WTC11 (cell line): ENCODE measurements at regions not wholly inside any gene's neighbourhood (a gene's known extent, or its start where the extent isn't known, plus 50 kb on each side); places are given as distances from the start of the nearest gene placed in this dataset.

ENCODE experiments used
- ATAC-seq: fragments of 200-7000 bp; cut with Tn5 transposase; 2 replicates; pipeline ENCODE4 v1.10.0; 2021; ENCODE audit warnings: mild to moderate bottlenecking, moderate library complexity
- CTCF ChIA-PET: fragments of 300-600 bp; sonication (Branson Sonifier 250); formaldehyde crosslinking; loops from one replicate; lab custom pipeline; 2021; ENCODE audit warnings: antibody characterized with exemption; lab: Charles Lee
- POLR2A ChIA-PET: fragments of 350-600 bp; sonication (Branson Sonifier 250); formaldehyde crosslinking; loops from one replicate; lab custom pipeline; 2021; ENCODE audit warnings: antibody characterized with exemption; lab: Charles Lee
- DNase-seq: peaks from one replicate; pipeline ENCODE4 v3.0.0; 2021; ENCODE audit warnings: low spot score
- H3K27ac Mint-ChIP-seq: 2 replicates; pipeline ENCODE4 v1.8.0; 2021; ENCODE audit warnings: mixed read lengths
- H3K27me3 Mint-ChIP-seq: 2 replicates; pipeline ENCODE4 v1.8.0; 2021; ENCODE audit warnings: low read depth, mild to moderate bottlenecking, moderate library complexity, mixed read lengths
- H3K36me3 Mint-ChIP-seq: 2 replicates; pipeline ENCODE4 v1.8.0; 2021; ENCODE audit warnings: mixed read lengths
- H3K4me1 Mint-ChIP-seq: 2 replicates; pipeline ENCODE4 v1.8.0; 2022; ENCODE audit warnings: mixed read lengths
- H3K4me3 Mint-ChIP-seq: 2 replicates; pipeline ENCODE4 v1.8.0; 2021; ENCODE audit warnings: mild to moderate bottlenecking, moderate library complexity, mixed read lengths
- H3K9me3 Mint-ChIP-seq: 2 replicates; pipeline ENCODE4 v1.8.0; 2021; ENCODE audit warnings: mixed read lengths
- ATF1 ChIP-seq: sonication (generic); formaldehyde crosslinking; IDR thresholded peaks from 2 replicates; pipeline ENCODE4 v1.8.1; 2023; ENCODE audit warnings: mild to moderate bottlenecking, moderate library complexity, missing genetic modification reagents
- CREM ChIP-seq: sonication (generic); formaldehyde crosslinking; IDR thresholded peaks from 2 replicates; pipeline ENCODE4 v1.8.1; 2022; ENCODE audit warnings: mild to moderate bottlenecking, missing genetic modification reagents, moderate library complexity
- EMX1 ChIP-seq: fragments of 250-450 bp; sonication (Bioruptor Pico); IDR thresholded peaks from 2 replicates; pipeline ENCODE4 v1.8.0; 2021; ENCODE audit warnings: mild to moderate bottlenecking
- IRF2 ChIP-seq: sonication (generic); formaldehyde crosslinking; IDR thresholded peaks from 2 replicates; pipeline ENCODE4 v1.8.0; 2022; ENCODE audit warnings: low read depth, missing genetic modification reagents, borderline replicate concordance
- JUN ChIP-seq: sonication (generic); formaldehyde crosslinking; IDR thresholded peaks from 2 replicates; pipeline ENCODE4 v1.8.0; 2023; ENCODE audit warnings: mild to moderate bottlenecking, missing genetic modification reagents
- MXD4 ChIP-seq: fragments of 250-450 bp; sonication (Bioruptor Pico); IDR thresholded peaks from 2 replicates; pipeline ENCODE4 v1.8.0; 2021; ENCODE audit warnings: mild to moderate bottlenecking, moderate library complexity, borderline replicate concordance
- NFYB ChIP-seq: sonication (generic); formaldehyde crosslinking; conservative IDR thresholded peaks from 2 replicates; pipeline ENCODE4 v1.8.0; 2022; ENCODE audit warnings: low read depth, missing genetic modification reagents
- NR3C1 ChIP-seq: sonication (generic); formaldehyde crosslinking; conservative IDR thresholded peaks from 2 replicates; pipeline ENCODE4 v1.8.1; 2023; ENCODE audit warnings: low read depth, mild to moderate bottlenecking, missing genetic modification reagents
- ZNF423 ChIP-seq: fragments of 250-450 bp; sonication (Bioruptor Pico); IDR thresholded peaks from 2 replicates; pipeline ENCODE4 v2.1.2; 2022; ENCODE audit warnings: mild to moderate bottlenecking, moderate library complexity
- ZNF671 ChIP-seq: fragments of 250-450 bp; sonication (Bioruptor Pico); IDR thresholded peaks from 2 replicates; pipeline ENCODE4 v1.8.0; 2021; ENCODE audit warnings: mild to moderate bottlenecking
- TF ChIP-seq, protein P1 (sequence below): sonication (generic); formaldehyde crosslinking; IDR thresholded peaks from 2 replicates; pipeline ENCODE4 v1.8.1; 2023; ENCODE audit warnings: mild to moderate bottlenecking, moderate library complexity, missing genetic modification reagents
- TF ChIP-seq, protein P2 (sequence below): fragments of 250-450 bp; sonication (Bioruptor Pico); IDR thresholded peaks from 2 replicates; pipeline ENCODE4 v1.8.0; 2021; ENCODE audit warnings: mild to moderate bottlenecking
- TF ChIP-seq, protein P3 (sequence below): sonication (generic); formaldehyde crosslinking; IDR thresholded peaks from 2 replicates; pipeline ENCODE4 v1.8.0; 2023; ENCODE audit warnings: missing genetic modification reagents, mild to moderate bottlenecking, borderline replicate concordance
- TF ChIP-seq, protein P4 (sequence below): sonication (generic); formaldehyde crosslinking; IDR thresholded peaks from 2 replicates; pipeline ENCODE4 v1.8.0; 2022; ENCODE audit warnings: mild to moderate bottlenecking, missing genetic modification reagents
- TF ChIP-seq, protein P5 (sequence below): sonication (generic); formaldehyde crosslinking; IDR thresholded peaks from 2 replicates; pipeline ENCODE4 v1.8.1; 2022; ENCODE audit warnings: mild to moderate bottlenecking, moderate library complexity, missing genetic modification reagents
- TF ChIP-seq, protein P6 (sequence below): sonication (generic); formaldehyde crosslinking; IDR thresholded peaks from 2 replicates; pipeline ENCODE4 v1.8.0; 2022; ENCODE audit warnings: mild to moderate bottlenecking, missing genetic modification reagents
- TF ChIP-seq, protein P7 (sequence below): sonication (generic); formaldehyde crosslinking; IDR thresholded peaks from 2 replicates; pipeline ENCODE4 v1.8.1; 2023; ENCODE audit warnings: mild to moderate bottlenecking, missing genetic modification reagents
- TF ChIP-seq, protein P8 (sequence below): sonication (generic); formaldehyde crosslinking; IDR thresholded peaks from 2 replicates; pipeline ENCODE4 v1.8.0; 2023; ENCODE audit warnings: mild to moderate bottlenecking, missing genetic modification reagents

DNA sequence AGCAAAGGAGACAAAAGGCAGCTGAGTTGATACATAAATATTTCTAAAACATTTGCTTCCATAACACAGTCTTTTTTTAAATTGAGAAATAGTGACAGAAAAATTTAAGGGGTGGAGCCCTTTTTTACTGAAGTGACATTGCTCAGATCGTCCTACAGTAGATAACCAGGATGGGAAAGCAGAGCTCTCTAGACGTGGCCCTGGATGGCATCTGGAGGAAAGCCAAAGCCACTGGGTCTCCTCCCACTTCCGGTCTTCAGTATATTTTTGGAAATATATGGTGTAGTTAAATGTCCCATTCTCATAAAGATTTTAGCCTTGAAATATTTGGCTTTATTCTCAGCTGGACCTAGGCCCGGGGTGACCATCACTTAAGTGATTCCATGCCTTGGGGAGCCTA is 326.1 kb downstream of the ZNF621 start:
- no peaks in the 10 kb centered on the region for H3K27me3 Mint-ChIP-seq
- POLR2A ChIA-PET = no interaction called here
- CTCF ChIA-PET = no interaction called here
- no peak overlapping the region for H3K27ac Mint-ChIP-seq
- peaks cover 7% of the 10 kb centered on the region for H3K9me3 Mint-ChIP-seq
- DNase-seq = no peak
- H3K36me3 Mint-ChIP-seq = peaks cover 4% of the 10 kb centered on the region
- H3K4me3 Mint-ChIP-seq = no peak overlapping the region
- TF ChIP-seq ATF1 (no peak), IRF2 (CRISPR knock-in tag) (no peak), ZNF423 (CRISPR knock-in tag) (no peak), CREM (CRISPR knock-in tag) (no peak), ZNF671 (CRISPR knock-in tag) (no peak), NR3C1 (CRISPR knock-in tag) (no peak), NFYB (no peak), MXD4 (CRISPR knock-in tag) (no peak), JUN (CRISPR knock-in tag) (no peak), EMX1 (CRISPR knock-in tag) (no peak)
- TF ChIP-seq, protein P1, sequence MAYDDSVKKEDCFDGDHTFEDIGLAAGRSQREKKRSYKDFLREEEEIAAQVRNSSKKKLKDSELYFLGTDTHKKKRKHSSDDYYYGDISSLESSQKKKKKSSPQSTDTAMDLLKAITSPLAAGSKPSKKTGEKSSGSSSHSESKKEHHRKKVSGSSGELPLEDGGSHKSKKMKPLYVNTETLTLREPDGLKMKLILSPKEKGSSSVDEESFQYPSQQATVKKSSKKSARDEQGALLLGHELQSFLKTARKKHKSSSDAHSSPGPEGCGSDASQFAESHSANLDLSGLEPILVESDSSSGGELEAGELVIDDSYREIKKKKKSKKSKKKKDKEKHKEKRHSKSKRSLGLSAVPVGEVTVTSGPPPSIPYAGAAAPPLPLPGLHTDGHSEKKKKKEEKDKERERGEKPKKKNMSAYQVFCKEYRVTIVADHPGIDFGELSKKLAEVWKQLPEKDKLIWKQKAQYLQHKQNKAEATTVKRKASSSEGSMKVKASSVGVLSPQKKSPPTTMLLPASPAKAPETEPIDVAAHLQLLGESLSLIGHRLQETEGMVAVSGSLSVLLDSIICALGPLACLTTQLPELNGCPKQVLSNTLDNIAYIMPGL (CRISPR knock-in tag) = no peak
- TF ChIP-seq, protein P2, sequence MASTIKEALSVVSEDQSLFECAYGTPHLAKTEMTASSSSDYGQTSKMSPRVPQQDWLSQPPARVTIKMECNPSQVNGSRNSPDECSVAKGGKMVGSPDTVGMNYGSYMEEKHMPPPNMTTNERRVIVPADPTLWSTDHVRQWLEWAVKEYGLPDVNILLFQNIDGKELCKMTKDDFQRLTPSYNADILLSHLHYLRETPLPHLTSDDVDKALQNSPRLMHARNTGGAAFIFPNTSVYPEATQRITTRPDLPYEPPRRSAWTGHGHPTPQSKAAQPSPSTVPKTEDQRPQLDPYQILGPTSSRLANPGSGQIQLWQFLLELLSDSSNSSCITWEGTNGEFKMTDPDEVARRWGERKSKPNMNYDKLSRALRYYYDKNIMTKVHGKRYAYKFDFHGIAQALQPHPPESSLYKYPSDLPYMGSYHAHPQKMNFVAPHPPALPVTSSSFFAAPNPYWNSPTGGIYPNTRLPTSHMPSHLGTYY (CRISPR knock-in tag) = no peak
- TF ChIP-seq, protein P3, sequence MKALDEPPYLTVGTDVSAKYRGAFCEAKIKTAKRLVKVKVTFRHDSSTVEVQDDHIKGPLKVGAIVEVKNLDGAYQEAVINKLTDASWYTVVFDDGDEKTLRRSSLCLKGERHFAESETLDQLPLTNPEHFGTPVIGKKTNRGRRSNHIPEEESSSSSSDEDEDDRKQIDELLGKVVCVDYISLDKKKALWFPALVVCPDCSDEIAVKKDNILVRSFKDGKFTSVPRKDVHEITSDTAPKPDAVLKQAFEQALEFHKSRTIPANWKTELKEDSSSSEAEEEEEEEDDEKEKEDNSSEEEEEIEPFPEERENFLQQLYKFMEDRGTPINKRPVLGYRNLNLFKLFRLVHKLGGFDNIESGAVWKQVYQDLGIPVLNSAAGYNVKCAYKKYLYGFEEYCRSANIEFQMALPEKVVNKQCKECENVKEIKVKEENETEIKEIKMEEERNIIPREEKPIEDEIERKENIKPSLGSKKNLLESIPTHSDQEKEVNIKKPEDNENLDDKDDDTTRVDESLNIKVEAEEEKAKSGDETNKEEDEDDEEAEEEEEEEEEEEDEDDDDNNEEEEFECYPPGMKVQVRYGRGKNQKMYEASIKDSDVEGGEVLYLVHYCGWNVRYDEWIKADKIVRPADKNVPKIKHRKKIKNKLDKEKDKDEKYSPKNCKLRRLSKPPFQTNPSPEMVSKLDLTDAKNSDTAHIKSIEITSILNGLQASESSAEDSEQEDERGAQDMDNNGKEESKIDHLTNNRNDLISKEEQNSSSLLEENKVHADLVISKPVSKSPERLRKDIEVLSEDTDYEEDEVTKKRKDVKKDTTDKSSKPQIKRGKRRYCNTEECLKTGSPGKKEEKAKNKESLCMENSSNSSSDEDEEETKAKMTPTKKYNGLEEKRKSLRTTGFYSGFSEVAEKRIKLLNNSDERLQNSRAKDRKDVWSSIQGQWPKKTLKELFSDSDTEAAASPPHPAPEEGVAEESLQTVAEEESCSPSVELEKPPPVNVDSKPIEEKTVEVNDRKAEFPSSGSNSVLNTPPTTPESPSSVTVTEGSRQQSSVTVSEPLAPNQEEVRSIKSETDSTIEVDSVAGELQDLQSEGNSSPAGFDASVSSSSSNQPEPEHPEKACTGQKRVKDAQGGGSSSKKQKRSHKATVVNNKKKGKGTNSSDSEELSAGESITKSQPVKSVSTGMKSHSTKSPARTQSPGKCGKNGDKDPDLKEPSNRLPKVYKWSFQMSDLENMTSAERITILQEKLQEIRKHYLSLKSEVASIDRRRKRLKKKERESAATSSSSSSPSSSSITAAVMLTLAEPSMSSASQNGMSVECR (CRISPR knock-in tag) = no peak
- TF ChIP-seq, protein P4, sequence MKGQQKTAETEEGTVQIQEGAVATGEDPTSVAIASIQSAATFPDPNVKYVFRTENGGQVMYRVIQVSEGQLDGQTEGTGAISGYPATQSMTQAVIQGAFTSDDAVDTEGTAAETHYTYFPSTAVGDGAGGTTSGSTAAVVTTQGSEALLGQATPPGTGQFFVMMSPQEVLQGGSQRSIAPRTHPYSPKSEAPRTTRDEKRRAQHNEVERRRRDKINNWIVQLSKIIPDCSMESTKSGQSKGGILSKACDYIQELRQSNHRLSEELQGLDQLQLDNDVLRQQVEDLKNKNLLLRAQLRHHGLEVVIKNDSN (CRISPR knock-in tag) = no peak
- TF ChIP-seq, protein P5, sequence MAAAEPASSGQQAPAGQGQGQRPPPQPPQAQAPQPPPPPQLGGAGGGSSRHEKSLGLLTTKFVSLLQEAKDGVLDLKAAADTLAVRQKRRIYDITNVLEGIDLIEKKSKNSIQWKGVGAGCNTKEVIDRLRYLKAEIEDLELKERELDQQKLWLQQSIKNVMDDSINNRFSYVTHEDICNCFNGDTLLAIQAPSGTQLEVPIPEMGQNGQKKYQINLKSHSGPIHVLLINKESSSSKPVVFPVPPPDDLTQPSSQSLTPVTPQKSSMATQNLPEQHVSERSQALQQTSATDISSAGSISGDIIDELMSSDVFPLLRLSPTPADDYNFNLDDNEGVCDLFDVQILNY (CRISPR knock-in tag) = no peak
- TF ChIP-seq, protein P6, sequence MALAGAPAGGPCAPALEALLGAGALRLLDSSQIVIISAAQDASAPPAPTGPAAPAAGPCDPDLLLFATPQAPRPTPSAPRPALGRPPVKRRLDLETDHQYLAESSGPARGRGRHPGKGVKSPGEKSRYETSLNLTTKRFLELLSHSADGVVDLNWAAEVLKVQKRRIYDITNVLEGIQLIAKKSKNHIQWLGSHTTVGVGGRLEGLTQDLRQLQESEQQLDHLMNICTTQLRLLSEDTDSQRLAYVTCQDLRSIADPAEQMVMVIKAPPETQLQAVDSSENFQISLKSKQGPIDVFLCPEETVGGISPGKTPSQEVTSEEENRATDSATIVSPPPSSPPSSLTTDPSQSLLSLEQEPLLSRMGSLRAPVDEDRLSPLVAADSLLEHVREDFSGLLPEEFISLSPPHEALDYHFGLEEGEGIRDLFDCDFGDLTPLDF (CRISPR knock-in tag) = no peak
- TF ChIP-seq, protein P7, sequence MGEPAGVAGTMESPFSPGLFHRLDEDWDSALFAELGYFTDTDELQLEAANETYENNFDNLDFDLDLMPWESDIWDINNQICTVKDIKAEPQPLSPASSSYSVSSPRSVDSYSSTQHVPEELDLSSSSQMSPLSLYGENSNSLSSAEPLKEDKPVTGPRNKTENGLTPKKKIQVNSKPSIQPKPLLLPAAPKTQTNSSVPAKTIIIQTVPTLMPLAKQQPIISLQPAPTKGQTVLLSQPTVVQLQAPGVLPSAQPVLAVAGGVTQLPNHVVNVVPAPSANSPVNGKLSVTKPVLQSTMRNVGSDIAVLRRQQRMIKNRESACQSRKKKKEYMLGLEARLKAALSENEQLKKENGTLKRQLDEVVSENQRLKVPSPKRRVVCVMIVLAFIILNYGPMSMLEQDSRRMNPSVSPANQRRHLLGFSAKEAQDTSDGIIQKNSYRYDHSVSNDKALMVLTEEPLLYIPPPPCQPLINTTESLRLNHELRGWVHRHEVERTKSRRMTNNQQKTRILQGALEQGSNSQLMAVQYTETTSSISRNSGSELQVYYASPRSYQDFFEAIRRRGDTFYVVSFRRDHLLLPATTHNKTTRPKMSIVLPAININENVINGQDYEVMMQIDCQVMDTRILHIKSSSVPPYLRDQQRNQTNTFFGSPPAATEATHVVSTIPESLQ (CRISPR knock-in tag) = no peak
- TF ChIP-seq, protein P8, sequence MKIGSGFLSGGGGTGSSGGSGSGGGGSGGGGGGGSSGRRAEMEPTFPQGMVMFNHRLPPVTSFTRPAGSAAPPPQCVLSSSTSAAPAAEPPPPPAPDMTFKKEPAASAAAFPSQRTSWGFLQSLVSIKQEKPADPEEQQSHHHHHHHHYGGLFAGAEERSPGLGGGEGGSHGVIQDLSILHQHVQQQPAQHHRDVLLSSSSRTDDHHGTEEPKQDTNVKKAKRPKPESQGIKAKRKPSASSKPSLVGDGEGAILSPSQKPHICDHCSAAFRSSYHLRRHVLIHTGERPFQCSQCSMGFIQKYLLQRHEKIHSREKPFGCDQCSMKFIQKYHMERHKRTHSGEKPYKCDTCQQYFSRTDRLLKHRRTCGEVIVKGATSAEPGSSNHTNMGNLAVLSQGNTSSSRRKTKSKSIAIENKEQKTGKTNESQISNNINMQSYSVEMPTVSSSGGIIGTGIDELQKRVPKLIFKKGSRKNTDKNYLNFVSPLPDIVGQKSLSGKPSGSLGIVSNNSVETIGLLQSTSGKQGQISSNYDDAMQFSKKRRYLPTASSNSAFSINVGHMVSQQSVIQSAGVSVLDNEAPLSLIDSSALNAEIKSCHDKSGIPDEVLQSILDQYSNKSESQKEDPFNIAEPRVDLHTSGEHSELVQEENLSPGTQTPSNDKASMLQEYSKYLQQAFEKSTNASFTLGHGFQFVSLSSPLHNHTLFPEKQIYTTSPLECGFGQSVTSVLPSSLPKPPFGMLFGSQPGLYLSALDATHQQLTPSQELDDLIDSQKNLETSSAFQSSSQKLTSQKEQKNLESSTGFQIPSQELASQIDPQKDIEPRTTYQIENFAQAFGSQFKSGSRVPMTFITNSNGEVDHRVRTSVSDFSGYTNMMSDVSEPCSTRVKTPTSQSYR = no peak
- peaks cover 24% of the 10 kb centered on the region for H3K4me1 Mint-ChIP-seq
- no peak for ATAC-seq
